Kidney tubule cell (primary cell): ENCODE measurements at regions not wholly inside any gene's neighbourhood (a gene's known extent, or its start where the extent isn't known, plus 50 kb on each side); places are given as distances from the start of the nearest gene placed in this dataset.
"Not testable (repeated sequence)": the region's sequence is repeated elsewhere in the genome, so short reads cannot be mapped to it uniquely, and the experiment has no call there.

Source experiments
- DNase-seq: peaks from one replicate; pipeline ENCODE4 v3.0.0-alpha.2; 2018; ENCODE audit warnings: low spot score

DNA sequence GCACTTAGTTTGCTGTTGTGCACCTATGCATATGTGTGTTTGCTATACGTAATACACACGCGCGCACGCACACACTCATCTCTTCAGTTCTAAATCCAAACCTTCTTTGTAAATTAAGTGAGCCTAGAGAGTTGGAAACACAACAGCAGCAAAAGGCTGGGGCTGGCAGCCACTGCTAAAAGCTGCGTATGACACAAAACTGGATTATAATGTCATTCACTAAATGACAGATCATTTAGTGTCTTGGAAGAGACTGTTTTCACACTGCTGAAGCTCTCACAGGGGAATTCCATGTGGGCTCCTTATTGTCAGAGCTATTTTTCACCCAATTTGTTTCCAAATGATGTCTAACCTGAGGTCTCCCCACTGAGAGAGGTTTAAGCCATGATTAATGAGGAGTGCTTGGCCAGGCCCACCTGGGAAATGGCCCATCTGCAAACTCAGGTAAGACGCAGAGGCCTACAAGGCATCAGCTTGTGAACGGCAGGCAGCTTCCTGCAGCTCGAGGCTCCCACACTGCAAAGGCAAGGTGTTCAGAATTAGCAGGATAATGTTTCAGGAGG is 94.2 kb downstream of the OLIG3 start:
- DNase-seq = no peak

DNA sequence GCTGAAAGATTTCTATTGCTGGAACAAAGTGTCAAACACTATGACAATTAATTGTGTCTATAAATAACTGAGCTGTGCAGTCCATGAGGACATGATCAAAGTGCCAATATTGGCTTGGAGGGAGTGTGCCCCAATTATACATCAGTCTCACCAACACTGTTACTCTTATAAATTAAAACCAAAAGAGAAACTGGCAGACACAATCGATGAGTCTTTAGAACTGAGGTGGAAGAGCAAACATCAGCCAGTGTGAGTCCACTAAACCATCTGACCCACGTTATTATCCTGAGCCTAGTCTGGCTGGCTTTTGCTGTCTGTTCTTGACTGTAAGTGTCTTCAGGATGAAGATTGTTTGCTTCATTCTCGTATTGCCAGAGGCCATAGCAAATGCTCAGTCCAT is 98.9 kb downstream of the OLIG3 start:
- DNase-seq = no peak

DNA sequence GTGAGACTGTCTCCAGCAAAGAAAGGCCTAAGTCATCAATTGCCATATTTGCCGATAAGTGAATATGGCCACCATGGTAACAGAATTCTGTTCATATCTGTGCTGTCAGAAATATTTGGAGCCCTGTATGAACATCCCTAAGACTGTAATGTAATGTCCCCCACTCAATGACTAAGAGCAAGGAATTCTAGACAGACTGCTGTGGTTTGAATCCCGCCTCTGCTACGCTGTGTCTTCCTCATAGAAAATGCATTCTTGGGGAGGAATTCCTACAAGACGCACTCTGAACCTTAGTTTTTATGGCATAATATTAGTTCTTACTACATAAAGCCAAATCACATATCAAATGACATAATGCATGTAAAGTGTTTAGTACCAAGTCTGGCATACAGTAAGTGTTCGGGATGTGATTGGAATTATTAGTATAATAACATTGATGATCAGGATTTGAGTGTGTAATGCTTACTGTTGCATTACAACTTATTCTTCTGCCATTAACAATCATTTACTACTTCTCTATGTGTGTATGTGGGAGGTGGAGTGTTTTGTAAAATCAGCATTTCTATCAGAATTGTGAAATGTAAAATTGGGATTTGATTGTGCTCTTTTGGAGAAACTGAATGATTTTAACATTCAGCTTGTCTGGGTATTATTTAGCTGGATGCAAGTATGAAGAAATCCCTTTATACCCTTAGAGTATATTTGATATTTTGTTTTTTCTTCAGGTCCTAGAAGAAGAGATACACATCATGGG is 103.0 kb downstream of the OLIG3 start:
- peak; percentile 26 for DNase-seq

DNA sequence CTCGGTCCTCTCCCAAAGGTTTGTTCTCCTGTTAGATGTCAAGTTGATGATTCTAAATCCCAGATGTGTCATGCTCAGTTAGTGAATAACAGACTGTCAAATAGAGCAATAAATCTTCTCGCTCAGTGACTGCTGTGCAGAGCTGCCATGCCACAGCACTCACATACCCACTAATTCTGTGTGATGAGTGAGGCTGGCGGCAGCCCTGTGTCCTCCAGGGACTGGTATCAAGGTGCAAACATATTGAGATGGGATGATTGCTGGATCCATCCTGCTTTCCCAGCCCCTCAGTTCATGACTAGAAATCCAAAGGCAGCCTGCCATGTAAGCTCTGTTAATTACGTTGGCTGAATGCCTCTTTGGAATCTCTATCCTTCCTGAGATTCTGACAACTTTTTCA is 103.9 kb downstream of the OLIG3 start:
- peak; percentile 81 for DNase-seq

DNA sequence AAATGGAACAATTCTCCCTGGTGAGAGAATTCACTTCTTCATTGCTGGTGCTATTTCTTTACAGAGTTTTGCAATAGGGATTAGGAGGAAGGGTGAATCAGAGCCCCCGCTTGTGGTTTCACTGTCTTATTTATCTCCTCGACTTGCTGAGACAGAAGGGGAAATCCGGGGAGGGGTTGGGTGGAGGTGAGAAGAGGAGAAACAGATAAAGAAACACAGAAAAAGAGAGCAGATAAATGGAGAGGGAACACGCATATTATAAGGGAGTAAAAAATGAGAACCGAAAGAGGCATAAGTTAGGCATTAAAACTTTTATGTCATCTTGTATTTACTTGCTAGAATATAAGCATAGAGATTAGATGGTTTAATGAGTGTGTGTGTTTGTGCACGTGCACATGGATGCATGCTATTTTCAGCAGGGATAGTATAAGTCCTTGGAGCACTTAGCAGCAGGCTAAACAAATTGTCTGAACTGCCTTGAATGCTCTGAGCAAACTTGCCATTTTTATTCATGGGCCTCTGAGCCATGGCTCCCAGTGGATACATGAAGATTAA is 105.0 kb downstream of the OLIG3 start:
- DNase-seq = peak; percentile 58

DNA sequence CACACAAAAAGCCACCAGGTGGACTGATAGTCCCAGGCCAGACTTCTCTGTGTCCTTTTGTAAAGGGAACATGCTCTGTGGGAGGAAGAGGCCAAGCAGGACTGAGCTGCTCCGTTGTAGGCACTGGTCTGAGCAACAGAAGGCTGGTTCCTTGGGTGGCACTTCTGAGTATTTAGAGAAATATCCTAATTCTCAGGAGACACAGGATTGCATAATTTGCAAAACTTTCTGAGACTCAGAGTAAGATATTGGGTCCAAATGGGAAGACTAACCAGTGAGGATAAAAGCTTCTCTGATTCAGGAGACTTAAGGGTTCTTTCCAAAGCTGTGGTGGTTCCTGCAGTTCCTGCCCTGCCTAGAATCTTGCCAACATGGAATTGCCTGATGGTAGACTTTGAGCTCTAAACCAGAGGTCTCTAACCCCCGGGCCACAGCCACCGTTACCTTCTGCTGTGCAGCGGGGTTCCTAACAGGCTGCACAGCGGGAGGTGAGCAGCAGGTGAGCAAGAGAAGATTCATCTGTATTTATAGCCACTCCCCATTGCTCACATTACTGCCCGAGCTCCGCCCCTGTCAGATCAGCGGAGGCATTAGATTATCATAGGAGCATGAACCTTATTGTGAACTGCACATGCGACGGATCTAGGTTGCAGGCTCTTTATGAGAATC is 107.0 kb downstream of the OLIG3 start:
- no peak for DNase-seq

DNA sequence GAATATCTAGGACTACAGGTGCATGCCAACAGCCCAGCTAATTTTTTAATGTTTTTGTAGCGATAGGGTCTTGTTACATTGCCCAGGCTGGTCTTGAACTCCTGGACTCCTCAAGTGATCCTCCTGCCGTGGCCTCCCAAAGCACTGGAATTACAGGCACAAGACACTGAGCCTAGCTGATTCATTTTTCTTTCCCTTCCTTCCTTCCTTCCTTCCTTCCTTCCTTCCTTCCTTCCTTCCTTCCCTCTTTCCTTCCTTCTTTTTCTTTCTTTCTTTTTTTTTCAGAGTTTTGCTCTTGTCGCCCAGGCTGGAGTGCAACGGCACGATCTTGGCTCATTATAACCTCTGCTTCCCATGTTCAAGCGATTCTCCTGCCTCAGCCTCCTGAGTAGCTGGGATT is 110.9 kb downstream of the OLIG3 start:
- DNase-seq = not testable (repeated sequence)

DNA sequence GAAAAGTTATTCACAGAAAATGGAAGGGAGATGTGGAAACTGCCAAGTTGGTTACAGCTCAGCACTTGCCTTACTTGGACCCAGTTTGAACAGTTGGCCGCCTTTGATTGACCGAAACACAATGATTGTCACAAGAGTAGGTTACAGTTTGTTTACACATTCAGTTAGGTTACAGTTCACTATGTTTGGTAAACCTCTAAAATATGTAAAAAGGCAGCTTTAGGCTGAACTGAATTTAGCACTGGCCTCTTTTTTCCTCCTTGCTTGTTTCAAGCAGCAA is 116.2 kb downstream of the OLIG3 start:
- no peak for DNase-seq

DNA sequence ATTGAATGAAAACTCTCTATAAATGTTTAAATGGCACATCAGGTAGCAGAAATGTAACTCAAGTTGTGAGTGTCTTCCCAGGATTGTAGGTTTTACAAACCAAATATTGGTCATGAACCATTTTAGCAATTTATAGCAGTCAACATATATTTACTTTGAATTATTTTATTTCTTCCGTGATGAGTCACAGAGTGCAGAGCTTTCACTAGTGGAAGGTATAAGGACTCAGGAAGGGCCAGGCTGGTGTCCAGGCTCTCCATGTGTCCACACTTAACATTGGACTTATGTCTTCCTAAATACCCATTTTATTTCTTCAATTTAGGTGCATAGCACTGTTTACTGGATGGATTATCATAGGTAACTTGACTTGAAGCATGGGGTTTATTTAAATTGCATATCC is 120.9 kb downstream of the OLIG3 start:
- no peak for DNase-seq

DNA sequence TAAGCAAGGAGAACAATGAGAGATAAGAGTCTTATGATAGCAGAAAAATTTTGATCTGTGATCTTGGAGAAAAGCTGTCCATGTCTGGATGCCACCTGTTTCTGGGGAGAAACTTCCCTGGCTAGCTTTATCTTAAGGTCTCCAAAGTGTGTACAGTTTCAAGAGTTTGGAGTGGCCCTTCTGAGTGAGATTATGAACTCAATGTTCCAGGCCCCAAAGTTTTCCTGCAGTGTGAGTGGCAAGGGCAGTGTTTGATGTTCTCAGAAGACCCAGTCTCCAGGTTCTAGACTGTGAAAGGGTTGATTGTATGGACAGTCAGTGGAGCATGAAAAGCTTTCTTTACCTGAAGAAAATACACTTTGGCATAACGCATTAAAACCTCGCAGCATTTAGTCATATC is 121.7 kb downstream of the OLIG3 start:
- no peak for DNase-seq

DNA sequence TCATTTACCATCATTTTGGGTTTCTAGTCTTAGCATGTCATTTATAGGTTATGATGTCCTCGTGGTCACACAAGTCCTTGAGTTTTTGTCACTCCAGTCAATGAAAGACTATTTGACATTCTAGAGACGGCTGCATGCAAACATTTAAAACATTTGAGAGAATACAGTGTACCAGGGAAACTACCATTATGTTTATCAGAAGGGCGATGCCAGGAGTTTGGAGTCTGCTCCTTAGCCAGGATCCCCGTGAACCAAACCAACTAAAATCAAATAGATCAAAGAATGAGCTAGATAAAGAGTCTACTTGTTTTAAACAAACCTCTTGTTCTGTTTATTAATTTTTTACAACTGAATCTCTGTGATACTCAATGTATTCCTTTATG is 122.6 kb downstream of the OLIG3 start:
- DNase-seq = no peak

DNA sequence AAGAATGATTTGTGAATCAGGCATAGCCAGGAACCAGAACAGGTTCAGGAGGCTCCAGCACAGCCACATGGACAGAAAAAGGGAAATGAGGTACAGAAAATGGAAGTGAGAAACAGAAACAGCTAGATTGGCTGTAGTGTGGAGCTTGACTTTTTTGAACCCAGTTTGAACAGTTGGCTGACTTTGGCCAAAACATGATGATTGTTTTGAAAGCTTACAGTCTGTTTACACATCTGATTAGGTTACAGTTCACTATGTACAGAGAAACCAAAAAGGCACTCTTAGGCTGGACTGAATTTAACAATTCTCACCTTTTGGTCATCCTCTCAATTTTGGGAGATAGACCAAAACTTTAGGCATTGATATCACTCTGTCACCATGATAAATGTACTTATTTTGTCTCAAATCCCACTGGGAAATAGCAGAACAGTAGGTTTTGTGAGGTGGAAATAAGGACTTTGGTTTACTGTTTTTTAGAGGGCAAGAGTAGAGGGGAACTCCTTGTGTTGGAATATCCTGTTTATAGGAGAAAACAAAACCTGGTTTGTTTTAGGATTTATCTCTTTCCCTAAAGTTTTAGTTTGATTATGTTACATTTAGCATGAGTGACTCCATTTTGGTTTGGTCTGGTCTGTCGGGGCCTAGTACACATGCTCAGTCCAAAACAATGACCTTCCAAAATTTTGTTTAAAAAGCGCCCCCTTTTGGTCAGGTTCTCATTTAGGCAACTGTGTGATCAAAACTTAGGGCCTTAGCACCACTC is 123.1 kb downstream of the OLIG3 start:
- DNase-seq = no peak

DNA sequence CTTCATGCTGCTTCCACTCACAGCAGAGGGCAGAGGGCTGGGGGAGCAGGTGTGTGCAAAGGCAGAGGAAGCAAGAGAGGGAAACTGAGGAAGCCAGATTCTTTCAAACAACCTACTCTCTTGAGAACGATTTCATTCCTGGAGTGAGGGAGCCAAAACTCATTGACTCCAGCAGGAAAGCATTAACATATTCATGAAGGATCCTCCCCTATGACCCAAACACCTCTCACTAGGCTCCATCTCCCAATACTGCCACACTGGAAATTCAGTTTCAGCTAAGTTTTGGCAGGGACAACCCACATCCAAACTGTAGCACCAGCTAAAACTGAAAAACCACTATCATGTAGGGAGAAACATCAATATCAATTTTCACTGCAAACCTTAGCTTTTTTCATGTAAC is 125.1 kb downstream of the OLIG3 start:
- no peak for DNase-seq

DNA sequence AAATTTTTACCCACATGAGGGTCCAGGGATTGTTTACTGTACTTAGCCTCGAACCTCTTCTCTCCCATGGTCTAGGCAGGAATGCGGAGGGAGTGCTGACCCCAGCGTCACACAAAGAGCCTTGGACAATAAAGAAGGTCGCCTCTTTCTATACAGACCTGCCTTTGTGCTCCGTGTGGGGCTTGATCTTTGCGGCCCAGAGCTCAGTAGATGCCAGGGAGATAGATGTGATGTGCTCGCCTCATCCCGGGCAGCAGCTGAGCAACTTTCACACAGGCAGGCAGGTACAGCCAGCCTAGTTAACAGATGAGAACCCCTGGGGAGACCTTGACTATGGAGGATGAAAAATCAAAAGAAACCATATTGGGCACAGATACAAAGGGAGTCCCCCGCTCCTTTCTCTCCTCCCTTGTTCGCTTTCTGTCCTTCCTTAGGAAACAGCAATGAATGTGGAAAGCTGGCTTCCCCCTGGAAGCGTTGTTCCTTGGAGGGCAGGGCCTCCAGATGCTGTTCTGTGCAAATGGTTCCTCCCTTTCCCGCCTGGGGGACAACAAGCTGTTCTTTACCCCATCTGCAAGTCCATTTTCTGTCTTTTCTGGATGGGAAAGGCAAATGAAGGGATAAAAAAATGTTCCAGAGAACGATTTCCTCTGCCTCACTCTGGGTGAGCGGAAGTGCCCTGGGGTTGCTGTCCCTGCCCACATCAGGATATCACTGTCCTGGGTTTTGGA is 128.3 kb downstream of the OLIG3 start:
- DNase-seq = no peak

DNA sequence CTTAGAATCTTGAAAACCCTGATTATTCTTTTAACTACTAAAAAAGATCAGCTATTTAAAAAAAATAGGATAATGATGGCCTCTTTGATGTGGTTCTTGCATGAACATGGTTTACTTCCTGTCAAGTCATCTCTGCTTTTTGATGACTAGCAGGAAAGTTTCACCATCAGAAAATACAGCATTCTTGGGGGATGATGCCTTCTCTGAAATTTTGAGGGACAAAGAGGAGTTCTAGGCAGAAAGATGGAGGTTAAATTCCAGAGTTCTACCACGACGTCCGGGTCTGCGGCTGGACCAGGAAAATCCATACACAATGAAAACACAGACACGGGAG is 130.4 kb downstream of the OLIG3 start:
- peak; percentile 55 for DNase-seq

DNA sequence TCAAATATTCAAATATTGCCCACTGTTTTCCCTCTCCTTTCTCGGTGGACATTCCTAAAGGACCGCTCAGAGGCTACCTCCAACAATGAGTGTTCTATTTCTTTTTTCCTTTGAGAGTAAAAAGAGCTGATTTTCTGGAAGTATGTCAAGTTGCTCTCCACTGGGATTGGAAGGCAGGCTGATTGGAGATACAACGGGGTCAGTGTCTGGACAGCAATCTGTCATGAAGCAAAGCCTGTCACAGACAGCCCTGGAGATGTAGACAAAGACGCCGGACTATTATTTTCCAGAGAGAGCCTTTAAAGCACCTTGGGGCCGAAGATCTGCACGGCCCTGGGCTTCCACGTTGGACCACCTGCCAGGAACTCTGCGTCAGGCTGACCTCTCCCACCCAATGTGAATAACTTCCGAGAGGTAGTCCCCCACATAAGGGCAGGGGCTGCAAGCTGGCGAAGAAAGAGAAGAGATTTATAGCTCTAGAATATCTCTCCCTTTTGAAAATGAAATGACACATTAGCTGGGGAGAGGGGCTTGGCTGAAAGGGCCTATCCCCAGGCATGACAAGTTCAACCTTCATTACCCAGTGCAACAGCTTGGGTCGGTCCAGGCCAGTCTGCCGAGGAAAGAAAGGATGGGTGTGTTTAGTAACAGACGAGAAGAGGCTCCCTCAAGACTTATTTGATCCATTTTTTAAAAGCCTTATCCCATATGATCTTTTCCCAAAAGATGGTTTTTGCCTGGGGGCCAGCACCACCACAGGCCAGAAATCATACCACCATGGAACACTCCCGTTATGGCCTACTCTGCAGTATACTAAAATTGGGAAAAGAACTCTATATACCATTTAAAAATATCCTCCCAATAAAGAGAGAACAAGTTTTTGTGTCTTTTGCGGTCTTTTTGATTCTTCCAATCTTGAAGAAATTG is 131.1 kb downstream of the OLIG3 start:
- DNase-seq = peak; percentile 12

DNA sequence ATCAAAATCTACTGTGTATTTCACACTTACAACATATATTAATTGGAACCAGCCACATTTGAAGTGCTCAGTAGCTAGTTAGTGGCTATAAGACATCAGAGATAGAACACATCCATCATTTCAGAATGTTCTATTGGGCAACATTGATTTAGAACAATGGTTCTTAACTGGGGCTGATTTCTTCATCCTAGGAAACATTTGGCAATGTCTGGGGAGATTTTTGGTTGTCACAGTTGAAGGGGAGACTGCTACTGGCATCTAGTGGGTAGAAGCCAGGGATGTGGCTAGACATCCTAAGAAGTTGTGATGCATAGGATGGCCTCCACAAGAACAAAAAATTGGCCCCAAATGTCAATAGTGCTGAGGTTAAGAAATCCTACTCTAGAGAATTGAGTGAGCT is 132.5 kb downstream of the OLIG3 start:
- DNase-seq = no peak

DNA sequence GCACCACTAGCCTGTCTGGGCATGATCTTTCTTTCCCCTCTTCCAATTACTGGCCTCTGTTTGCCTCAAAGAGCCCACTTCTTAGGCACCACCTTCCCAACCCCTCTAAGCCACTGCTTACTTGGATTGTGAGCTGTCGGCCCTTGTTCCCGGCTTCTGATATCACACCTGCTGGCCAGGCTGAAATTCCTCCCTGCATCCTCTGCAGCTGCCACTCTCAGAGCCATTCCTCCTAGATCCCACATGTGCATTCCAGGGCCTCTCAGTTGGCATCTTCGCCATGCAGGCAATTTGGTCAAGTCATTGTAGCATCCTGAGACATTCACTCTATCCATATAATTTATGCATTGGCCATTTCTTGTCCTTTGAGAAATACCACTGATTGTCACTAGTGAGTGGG is 135.9 kb downstream of the OLIG3 start:
- DNase-seq = no peak

DNA sequence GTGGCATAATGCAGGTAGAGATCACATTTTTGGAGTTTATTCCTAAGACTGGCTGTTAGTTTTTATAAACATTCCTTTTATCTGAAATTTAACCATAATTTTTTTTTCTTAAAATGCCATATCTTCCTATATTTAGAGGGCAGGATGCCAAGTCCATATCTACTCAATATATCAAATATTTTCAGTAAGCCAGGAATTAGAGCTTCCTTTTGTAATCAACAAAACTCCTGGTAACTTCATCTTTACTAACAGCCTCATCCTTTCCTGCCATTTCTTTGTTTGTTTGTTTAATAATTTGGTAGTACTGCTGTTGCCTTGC is 136.3 kb downstream of the OLIG3 start:
- DNase-seq = no peak

DNA sequence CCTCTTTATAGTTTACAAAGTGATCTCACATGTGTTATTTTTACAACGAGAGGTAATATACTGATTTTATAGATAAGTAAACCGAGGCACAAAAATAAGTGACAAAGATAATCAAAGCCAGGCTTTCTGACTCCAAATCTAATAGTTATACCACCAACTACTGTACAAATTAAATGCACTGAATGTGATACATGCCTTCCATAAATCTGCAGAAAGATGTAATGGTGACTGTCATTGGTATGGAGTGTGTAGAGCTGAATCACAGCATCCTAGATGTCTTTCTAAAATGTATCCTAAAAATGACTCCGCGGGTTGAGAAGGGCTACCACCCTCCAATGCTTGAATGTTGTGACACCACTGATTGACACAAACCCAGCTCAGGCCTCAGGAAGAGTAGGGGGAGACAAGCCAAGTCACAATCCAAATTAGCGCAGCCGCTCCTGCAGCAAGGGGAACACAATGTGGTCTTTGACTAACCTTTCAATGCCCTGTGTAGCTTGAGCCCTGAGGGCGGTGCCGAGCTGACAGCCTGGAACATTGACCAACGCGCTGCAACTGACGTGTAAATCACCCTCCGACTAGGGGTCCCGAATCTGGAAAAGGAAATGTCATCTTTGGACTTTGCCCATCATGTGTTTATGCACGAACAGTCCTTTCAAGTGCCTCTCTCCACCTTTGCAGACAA is 136.8 kb downstream of the OLIG3 start:
- no peak for DNase-seq
